Suprapubic skin (tissue), 4 donors: ENCODE measurements at regions not wholly inside any gene's neighbourhood (a gene's known extent, or its start where the extent isn't known, plus 50 kb on each side); places are given as distances from the start of the nearest gene placed in this dataset.

Source experiments
- CTCF ChIP-seq, 2 donors: fragments of 200-600 bp in 1 of 2; fragments of 450-650 bp in 1 of 2; sonication (generic) in 1 of 2; IDR thresholded peaks; one replicate each; pipeline ENCODE4 v1.5.1; 2016 to 2019; ENCODE audit warnings: antibody characterized with exemption in 2 of 2, mild to moderate bottlenecking in 1 of 2, moderate library complexity in 1 of 2
- EP300 ChIP-seq: sonication (generic); formaldehyde crosslinking; IDR thresholded peaks from one replicate; pipeline ENCODE4 v1.6.1; 2017; ENCODE audit warnings: antibody characterized with exemption
- POLR2A ChIP-seq, 2 donors: fragments of 450-650 bp; IDR thresholded peaks; one replicate each; pipeline ENCODE4 v1.6.1; 2017; ENCODE audit warnings: antibody characterized with exemption in 2 of 2, mild to moderate bottlenecking in 2 of 2, moderate library complexity in 2 of 2
- POLR2AphosphoS5 ChIP-seq, 3 donors: sonication (generic); formaldehyde crosslinking; IDR thresholded peaks; one replicate each; pipeline ENCODE4 v1.6.1; 2017; ENCODE audit warnings: antibody characterized with exemption in 3 of 3

- TF ChIP-seq POLR2A (IDR thresholded peaks at IDR 0.05), result no peak
- no peak for TF ChIP-seq POLR2AphosphoS5 (IDR thresholded peaks at IDR 0.05)
- no peak for TF ChIP-seq CTCF (IDR thresholded peaks at IDR 0.05)
- TF ChIP-seq EP300, result no peak
Measured at GRCh38 chr10:27445070-27445469, 59.0 kb upstream of the RAB18 start.
